Stimulated activated naive B cell treated with anti-CD40 and anti-IgM and Interleukin-4, amounts not matched to agents 10 μg/mL and 1 μg/mL and 100 μg/mL, for 72 hours (primary cell): ENCODE measurements at regions not wholly inside any gene's neighbourhood (a gene's known extent, or its start where the extent isn't known, plus 50 kb on each side); places are given as distances from the start of the nearest gene placed in this dataset.
"Not testable (repeated sequence)": the region's sequence is repeated elsewhere in the genome, so short reads cannot be mapped to it uniquely, and the experiment has no call there.

Experiments used
- ATAC-seq, 2 donors: fragments of 150-1000 bp; cut with Tn5 transposase; replicated peaks; 2 replicates each; pipeline ENCODE4 v1.10.0; 2021; ENCODE audit warnings: moderate library complexity in 1 of 2
- DNase-seq: peaks from one replicate; pipeline ENCODE4 v3.0.0; 2021
- H3K27ac Mint-ChIP-seq: one replicate; pipeline ENCODE4 v1.8.0; 2022; ENCODE audit warnings: mild to moderate bottlenecking, mixed read lengths
- H3K27me3 Mint-ChIP-seq, 2 donors: one replicate each; pipeline ENCODE4 v1.8.0; 2022; ENCODE audit warnings: mixed read lengths in 2 of 2
- H3K36me3 Mint-ChIP-seq, 2 donors: one replicate each; pipeline ENCODE4 v1.8.0; 2022; ENCODE audit warnings: mixed read lengths in 2 of 2, mild to moderate bottlenecking in 1 of 2
- H3K4me1 Mint-ChIP-seq, 2 donors: one replicate each; pipeline ENCODE4 v1.8.0; 2022; ENCODE audit warnings: mixed read lengths in 2 of 2, mild to moderate bottlenecking in 1 of 2
- H3K4me3 Mint-ChIP-seq, 2 donors: one replicate each; pipeline ENCODE4 v1.8.0; 2022; ENCODE audit warnings: mild to moderate bottlenecking in 2 of 2, mixed read lengths in 2 of 2, moderate library complexity in 1 of 2
- H3K9me3 Mint-ChIP-seq, 2 donors: one replicate each; pipeline ENCODE4 v1.8.0; 2022; ENCODE audit warnings: mixed read lengths in 2 of 2, mild to moderate bottlenecking in 1 of 2

DNA sequence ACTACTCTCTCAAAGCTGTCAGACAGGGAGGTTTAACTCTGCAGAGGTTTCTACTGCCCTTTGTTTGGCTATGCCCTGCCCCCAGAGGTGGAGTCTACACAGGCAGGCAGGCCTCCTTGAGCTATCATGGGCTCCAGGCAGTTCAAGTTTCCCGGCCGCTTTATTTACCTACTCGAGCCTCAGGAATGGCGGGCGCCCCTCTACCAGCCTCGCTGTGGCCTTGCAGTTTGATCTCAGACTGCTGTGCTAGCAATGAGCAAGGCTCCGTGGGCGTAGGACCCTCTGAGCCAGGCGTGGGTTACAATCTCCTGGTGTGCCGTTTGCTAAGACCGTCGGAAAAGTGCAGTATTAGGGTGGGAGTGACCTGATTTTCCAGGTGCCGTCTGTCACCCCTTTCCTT lies 124.3 kb downstream of the PTCHD1 start:
- DNase-seq, H3K27me3 Mint-ChIP-seq, H3K4me3 Mint-ChIP-seq, H3K4me1 Mint-ChIP-seq, H3K36me3 Mint-ChIP-seq, ATAC-seq, H3K27ac Mint-ChIP-seq: not testable (repeated sequence)
- H3K9me3 Mint-ChIP-seq = peaks cover 4 to 27% of the 10 kb centered on the region in 2 donors

DNA sequence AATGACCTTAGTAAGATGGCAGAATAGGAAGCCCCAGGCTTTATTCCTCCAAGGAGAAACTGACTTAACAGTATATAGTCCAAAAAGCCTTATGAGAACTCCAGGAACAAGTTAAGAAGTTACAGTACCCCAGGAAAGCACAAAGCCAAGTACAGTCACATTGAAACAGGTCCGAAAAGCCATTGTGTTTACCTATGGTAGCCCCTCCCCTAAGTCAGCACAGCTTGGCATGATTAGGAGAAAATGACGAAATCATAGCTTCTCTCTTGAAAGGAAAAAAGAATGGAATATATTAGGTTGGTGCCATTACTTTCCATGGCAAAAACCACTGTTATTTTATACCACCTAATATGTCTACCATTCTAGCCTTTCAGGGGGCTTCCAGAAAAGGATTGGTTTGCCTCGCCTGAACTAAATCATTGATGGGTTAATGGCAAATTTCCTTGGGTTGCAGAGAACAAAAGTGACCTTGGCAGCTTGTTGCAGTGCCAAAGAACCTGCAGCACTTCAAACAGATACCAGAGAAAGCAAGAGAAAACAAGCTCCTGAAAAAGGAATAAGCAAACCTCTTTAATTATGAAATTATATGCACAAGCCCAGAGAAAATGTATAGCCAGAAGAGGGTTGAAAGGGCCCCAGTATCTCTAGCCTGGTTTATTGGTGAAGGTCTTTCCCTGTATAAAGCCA lies 130.6 kb downstream of the PTCHD1 start:
- no peak for ATAC-seq
- no peak for DNase-seq
- Mint-ChIP-seq H3K27ac (no peak overlapping the region), H3K9me3 (peaks cover 7 to 30% of the 10 kb centered on the region in 2 donors), H3K27me3 (no peaks in the 10 kb centered on the region), H3K4me3 (no peak overlapping the region), H3K4me1 (no peaks in the 10 kb centered on the region), H3K36me3 (no peaks in the 10 kb centered on the region)

DNA sequence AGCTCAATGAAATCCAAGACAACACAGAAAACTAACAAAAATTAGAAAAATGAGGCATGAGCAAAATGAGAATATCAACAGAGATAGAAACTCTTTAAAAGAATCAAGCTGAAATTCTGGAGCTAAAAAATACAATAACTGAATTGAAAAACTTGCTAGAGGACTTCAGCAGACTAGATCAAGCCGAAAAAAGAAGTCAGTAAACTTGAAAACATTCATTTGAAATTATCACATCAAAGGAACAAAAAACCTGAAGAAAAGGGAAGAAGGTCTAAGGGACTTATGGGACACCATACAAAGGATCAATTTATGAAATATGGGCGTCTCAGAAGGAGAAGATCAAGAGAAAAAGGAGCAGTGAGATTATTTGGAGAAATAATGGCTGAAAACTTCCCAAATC lies 131.3 kb downstream of the PTCHD1 start:
- Mint-ChIP-seq H3K9me3 (peaks cover 9 to 27% of the 10 kb centered on the region in 2 donors), H3K27me3 (no peaks in the 10 kb centered on the region), H3K4me1 (no peaks in the 10 kb centered on the region)

DNA sequence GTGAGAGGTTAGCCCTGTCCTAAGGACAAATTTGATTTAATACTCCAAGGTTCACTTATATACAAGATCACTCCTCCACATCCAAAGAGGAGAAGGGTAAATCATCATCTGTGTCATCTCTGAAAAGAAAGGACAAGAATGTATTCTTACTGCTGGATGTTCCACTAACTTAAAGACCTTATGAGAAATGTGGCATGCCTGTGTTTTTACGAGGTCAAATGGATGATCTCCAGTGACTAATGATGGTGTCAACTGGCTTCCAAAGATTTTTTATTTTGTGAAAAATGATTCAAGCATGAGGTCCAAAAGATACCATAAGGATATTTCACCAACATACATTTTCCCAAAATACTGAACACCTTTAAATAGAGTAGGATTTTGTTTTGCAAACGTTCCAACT lies 143.4 kb downstream of the PTCHD1 start:
- H3K36me3 Mint-ChIP-seq = no peaks in the 10 kb centered on the region

More for the DNA sequence above, 131.3 kb downstream of the PTCHD1 start:
- Mint-ChIP-seq H3K27ac (no peak overlapping the region), H3K4me3 (no peak overlapping the region), H3K36me3 (no peaks in the 10 kb centered on the region)
- ATAC-seq = no peak
- DNase-seq = no peak

DNA sequence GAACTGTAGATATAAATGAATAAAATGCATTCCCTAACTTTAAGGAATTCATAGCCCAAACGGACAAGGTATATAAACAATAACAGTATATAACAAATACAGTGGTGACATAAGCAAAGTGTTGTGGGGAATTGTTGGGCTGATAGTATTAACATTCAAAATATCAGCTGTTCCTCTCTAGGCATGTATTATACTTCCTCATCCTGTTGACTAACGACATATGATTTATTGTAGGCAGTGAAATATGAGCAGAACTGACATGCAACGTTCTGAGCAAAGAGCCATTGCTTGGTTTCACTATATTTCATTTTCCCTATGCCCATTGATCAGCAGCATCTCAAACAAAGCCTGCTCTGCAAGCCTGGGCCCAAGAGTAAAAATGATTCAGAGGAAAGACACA lies 143.9 kb downstream of the PTCHD1 start:
- no peak overlapping the region for H3K27ac Mint-ChIP-seq
- DNase-seq (no peak), ATAC-seq (no peak)
- no peaks in the 10 kb centered on the region for H3K36me3 Mint-ChIP-seq
- no peaks in the 10 kb centered on the region for H3K27me3 Mint-ChIP-seq
- no peaks in the 10 kb centered on the region for H3K4me1 Mint-ChIP-seq
- peaks cover 6 to 16% of the 10 kb centered on the region in 2 donors for H3K9me3 Mint-ChIP-seq
- no peak overlapping the region for H3K4me3 Mint-ChIP-seq

More for the DNA sequence above, 143.4 kb downstream of the PTCHD1 start:
- no peak for DNase-seq
- Mint-ChIP-seq H3K9me3 (peaks cover 6 to 17% of the 10 kb centered on the region in 2 donors), H3K4me1 (no peaks in the 10 kb centered on the region), H3K4me3 (no peak overlapping the region), H3K27me3 (no peaks in the 10 kb centered on the region), H3K27ac (no peak overlapping the region)
- no peak for ATAC-seq

DNA sequence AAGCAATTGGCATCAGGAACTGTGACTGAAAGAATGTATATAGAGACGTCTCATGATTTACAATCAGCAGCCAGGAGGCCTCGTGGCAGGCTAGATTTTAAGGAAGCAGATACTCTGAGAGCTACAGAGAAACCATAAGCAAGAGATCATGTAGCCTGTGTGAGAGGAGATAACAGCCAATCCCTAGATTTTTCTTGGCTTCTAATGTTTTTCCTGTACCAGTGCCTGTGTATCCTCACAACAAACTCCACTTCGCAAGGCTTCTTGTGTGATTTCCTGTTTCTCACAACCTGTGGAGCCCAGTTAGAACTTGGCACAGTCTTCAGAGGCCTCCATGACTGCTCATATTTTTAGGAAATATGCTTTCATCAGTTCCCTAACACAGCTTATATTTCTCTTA lies 147.9 kb downstream of the PTCHD1 start:
- ATAC-seq = no peak
- H3K27me3 Mint-ChIP-seq = no peaks in the 10 kb centered on the region
- no peak overlapping the region for H3K27ac Mint-ChIP-seq
- peaks cover 4 to 5% of the 10 kb centered on the region in 2 donors for H3K9me3 Mint-ChIP-seq
- H3K36me3 Mint-ChIP-seq = no peaks in the 10 kb centered on the region
- H3K4me1 Mint-ChIP-seq = no peaks in the 10 kb centered on the region
- DNase-seq = no peak
- H3K4me3 Mint-ChIP-seq = no peak overlapping the region

DNA sequence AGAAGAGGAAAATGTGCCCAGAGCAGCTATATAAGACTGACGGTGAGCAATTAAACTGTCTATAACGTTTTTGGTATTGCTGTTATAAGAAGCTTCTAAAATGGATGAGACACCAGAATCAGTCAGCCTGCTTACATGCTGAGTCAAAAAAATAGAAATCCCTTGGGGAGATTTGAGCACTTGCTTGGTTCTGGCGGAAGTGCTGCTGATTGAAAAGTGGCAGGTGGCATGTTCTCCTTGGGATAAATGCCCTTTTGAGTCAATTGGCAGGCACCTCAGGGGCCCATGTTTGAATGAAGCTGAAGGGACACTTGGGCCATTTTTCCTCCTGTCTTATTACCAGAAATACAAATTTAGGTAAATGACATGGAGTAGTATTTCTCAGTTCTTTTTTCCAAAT lies 148.7 kb downstream of the PTCHD1 start:
- H3K9me3 Mint-ChIP-seq = peaks cover 4 to 8% of the 10 kb centered on the region in 2 donors
- no peaks in the 10 kb centered on the region for H3K27me3 Mint-ChIP-seq
- no peaks in the 10 kb centered on the region for H3K36me3 Mint-ChIP-seq
- H3K4me1 Mint-ChIP-seq = no peaks in the 10 kb centered on the region
- ATAC-seq (no peak), DNase-seq (no peak)
- no peak overlapping the region for H3K27ac Mint-ChIP-seq
- H3K4me3 Mint-ChIP-seq = no peak overlapping the region

DNA sequence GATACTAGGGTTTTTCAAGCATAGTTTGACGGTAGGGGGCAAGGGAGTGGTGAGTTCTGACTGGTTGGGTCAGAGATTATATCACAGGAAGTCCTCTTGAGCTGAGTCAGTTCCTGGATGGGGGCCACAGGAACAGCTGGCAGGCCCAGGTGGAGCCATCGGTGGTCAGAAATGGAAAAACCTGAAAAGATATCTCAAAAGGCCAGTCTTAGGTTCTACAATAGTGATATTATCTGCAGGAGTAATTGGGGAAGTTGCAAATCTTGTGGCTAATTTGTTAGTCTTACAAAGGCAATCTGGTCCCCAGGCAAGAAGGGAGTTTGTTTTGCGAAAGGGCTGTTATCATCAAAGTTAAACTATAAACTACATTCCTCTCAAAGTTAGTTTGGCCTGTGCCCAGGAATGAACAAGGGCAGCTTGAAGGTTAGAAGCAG lies 159.3 kb downstream of the PTCHD1 start:
- ATAC-seq (peak; percentile 63 to 71), DNase-seq (peak; percentile 3)
- H3K27me3 Mint-ChIP-seq = no peaks in the 10 kb centered on the region
- peaks cover 0 to 4% of the 10 kb centered on the region in 2 donors for H3K4me1 Mint-ChIP-seq
- H3K4me3 Mint-ChIP-seq = no peak overlapping the region
- H3K36me3 Mint-ChIP-seq = no peaks in the 10 kb centered on the region
- H3K27ac Mint-ChIP-seq = peak overlapping the region; percentile 20
- peaks cover 0 to 4% of the 10 kb centered on the region in 2 donors for H3K9me3 Mint-ChIP-seq

DNA sequence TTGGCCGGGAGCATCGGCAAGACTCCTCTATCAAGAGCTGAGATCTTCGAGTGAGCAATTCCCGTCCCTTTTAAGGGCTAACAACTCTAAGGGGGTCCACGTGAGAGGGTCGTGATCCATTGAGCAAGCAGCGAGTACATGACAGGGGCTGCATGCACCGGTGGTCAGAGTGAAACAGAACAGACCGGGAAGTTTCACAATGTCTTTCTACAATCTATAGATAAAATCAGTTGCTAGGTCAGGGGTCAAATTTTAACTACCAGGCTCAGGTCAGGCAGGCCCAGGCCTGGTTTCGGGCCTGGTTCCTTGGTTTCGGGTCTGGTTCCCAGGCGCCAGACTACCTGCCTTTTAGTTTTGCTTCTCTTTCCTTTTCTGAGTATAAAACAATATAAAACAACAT lies 160.1 kb downstream of the PTCHD1 start:
- H3K9me3 Mint-ChIP-seq = peaks cover 0 to 4% of the 10 kb centered on the region in 2 donors
- H3K27me3 Mint-ChIP-seq = no peaks in the 10 kb centered on the region
- no peaks in the 10 kb centered on the region for H3K36me3 Mint-ChIP-seq
- H3K27ac Mint-ChIP-seq = no peak overlapping the region
- DNase-seq (no peak), ATAC-seq (no peak)
- H3K4me3 Mint-ChIP-seq = no peak overlapping the region
- H3K4me1 Mint-ChIP-seq = peaks cover 0 to 4% of the 10 kb centered on the region in 2 donors

DNA sequence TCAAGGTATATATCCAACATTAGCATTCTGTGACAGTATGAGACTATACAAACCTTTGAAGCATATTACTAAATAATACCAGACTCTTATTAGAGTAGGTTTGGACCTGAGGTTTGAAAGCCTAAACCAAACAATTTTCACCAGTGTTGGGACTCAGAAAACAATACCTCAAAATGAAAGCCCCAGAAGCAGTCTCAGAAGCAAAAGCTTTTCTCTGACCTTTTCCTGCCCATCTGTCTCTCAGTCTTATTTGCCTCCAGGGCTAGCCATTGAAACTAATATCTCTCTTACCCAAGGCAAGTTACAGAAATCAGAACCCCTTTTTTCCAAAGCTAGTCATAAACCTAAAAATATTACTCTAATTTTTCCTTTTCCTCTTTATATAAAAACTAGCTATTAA lies 163.3 kb downstream of the PTCHD1 start:
- Mint-ChIP-seq H3K4me1 (peaks cover 0 to 4% of the 10 kb centered on the region in 2 donors), H3K27ac (no peak overlapping the region), H3K27me3 (no peaks in the 10 kb centered on the region), H3K9me3 (no peaks in the 10 kb centered on the region), H3K36me3 (no peaks in the 10 kb centered on the region), H3K4me3 (no peak overlapping the region)
- DNase-seq = no peak
- ATAC-seq = no peak

DNA sequence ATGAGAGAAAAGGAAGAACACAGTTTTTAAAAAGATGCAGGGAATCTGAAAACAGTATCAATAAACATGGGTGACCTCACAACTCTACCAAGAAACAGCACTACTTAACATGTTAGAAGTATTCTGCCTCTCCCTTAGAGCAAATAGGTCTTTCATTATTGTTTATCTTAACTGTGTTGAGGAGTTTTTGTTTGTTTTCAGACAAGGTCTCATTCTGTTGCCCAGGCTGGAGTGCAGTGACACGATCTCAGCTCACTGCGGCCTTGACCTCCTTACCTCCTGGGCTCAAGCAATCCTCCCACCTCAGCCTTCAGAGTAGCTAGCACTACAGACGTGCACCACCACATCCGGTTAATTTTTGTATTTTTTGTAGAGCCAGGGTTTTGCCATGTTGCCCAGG lies 165.3 kb upstream of the PRDX4 start:
- DNase-seq (no peak), ATAC-seq (no peak)
- Mint-ChIP-seq H3K4me3 (no peak overlapping the region), H3K27me3 (no peaks in the 10 kb centered on the region), H3K9me3 (no peaks in the 10 kb centered on the region), H3K4me1 (no peaks in the 10 kb centered on the region), H3K27ac (no peak overlapping the region), H3K36me3 (no peaks in the 10 kb centered on the region)

DNA sequence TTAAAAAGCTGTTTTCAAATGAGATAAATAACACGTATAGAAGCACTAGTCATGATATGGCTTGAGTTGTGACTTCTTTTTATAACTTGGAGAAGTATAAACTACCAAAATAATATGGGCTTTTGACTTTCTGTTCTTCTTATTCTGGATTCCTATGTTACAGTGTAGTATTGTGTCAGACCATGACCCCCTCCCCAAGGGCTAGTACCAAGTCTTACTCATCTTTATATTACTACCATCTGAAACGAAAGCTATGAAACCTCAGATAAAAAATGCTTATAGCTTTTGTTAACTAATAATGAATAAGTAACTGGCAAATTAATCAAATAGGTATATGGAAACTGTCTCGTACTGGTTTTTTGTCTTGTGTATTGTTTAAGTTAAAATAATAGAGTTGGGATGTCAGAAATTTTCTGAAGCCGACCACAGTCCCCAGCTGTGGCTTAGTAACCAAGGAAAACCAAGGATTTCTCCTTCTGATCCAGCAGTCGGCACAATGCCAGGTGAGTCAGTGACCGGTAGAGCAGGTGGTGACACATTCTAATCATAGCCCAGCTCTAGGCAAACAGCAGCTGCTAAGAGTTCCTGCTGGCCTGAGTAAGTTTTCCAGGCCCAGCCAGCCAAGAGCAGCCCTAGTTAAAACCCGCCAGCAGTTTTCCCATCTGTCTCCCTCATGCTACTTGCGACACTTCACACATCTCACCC lies 163.3 kb upstream of the PRDX4 start:
- Mint-ChIP-seq H3K27me3 (peaks cover 0 to 3% of the 10 kb centered on the region in 2 donors), H3K9me3 (peaks cover 4 to 6% of the 10 kb centered on the region in 2 donors), H3K4me1 (no peaks in the 10 kb centered on the region), H3K27ac (no peak overlapping the region), H3K36me3 (no peaks in the 10 kb centered on the region), H3K4me3 (no peak overlapping the region)
- no peak for DNase-seq
- no peak for ATAC-seq

DNA sequence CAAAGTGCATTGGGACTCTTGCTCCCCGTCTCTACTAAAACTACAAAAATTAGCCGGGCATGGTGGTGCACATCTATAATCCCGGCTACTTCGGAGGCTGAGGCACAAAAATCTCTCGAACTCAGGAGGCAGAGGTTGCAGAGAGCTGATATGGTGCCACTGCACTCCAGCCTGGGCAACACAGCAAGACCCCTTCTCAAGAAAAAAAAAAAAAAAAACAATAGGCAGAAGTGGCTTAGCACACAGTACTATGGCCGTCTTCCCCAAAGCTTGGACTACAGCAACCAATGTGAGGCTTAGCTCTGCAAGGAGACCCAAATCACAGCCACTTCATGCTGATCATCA lies 162.8 kb upstream of the PRDX4 start:
- no peak for DNase-seq
- Mint-ChIP-seq H3K4me3 (no peak overlapping the region), H3K9me3 (peaks cover 7 to 10% of the 10 kb centered on the region in 2 donors), H3K27me3 (peaks cover 0 to 3% of the 10 kb centered on the region in 2 donors), H3K27ac (no peak overlapping the region), H3K36me3 (no peaks in the 10 kb centered on the region), H3K4me1 (no peaks in the 10 kb centered on the region)
- ATAC-seq = no peak

DNA sequence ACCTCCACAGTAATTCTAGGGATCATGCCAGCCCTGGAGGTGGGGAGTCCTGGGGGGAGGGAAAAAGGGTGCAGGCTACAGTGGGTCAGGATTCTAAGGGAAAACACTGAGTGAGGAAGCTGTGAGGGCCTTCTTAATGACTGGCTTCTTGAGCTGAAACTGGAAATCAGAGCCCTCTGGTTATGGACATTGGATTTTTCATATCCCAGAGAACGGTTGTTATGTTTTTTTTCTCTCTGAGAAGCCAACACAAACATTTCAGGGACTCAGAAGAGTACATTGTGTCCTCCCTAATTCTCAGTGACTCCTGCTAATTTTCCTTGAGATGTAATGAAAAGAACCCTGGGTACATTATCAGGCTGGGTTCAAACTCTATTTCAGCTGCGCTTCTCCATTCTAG lies 162.4 kb upstream of the PRDX4 start:
- H3K4me1 Mint-ChIP-seq = no peaks in the 10 kb centered on the region
- H3K9me3 Mint-ChIP-seq = peaks cover 8 to 12% of the 10 kb centered on the region in 2 donors
- no peaks in the 10 kb centered on the region for H3K36me3 Mint-ChIP-seq
- no peak overlapping the region for H3K4me3 Mint-ChIP-seq
- H3K27ac Mint-ChIP-seq = no peak overlapping the region
- peaks cover 0 to 3% of the 10 kb centered on the region in 2 donors for H3K27me3 Mint-ChIP-seq
- ATAC-seq (no peak), DNase-seq (no peak)
